ENCODE measurements at regions not wholly inside any gene's neighbourhood (a gene's known extent, or its start where the extent isn't known, plus 50 kb on each side); places are given as distances from the start of the nearest gene placed in this dataset.

- 81 to 89% methylated on average over 3 to 6 of the region's 6 CpGs for WGBS, 2 experiments (ENCODE audit: insufficient coverage in 1 of 2, insufficient read length in 1 of 2)
- H3K36me3 ChIP-seq (ENCODE audit: control insufficient read depth, insufficient read depth, low read length) = no peaks in the 10 kb centered on the region
- Mint-ChIP-seq H3K9me3 (no peaks in the 10 kb centered on the region), H3K4me3 (no peak overlapping the region), H3K27ac (no peak overlapping the region), H3K4me1 (peaks cover 10% of the 10 kb centered on the region), H3K36me3 (ENCODE audit: low read depth) (no peaks in the 10 kb centered on the region), H3K27me3 (ENCODE audit: insufficient read depth) (peaks cover 54% of the 10 kb centered on the region)
- no peaks in the 10 kb centered on the region for H3K9me3 ChIP-seq (ENCODE audit: control insufficient read depth, low read length)
- no peak overlapping the region for H3K4me3 ChIP-seq (ENCODE audit: low read length)
- H3K27ac ChIP-seq (ENCODE audit: low read depth, low read length) = no peak overlapping the region
- no peak overlapping the region for H3K9ac ChIP-seq (ENCODE audit: extremely low read depth, low read length, poor library complexity, severe bottlenecking)
- no peak for TF ChIP-seq CTCF (conservative IDR thresholded peaks at IDR 0.05)
- no peak for DNase-seq
- peaks cover 5% of the 10 kb centered on the region for H3K4me1 ChIP-seq (ENCODE audit: control insufficient read depth, insufficient read depth, low read length)
- peaks cover 58% of the 10 kb centered on the region for H3K27me3 ChIP-seq (ENCODE audit: control insufficient read depth, insufficient read depth, low read length, poor library complexity, severe bottlenecking)
These were observed 135.8 kb downstream of the SPAG6 start for GRCh38 chr10:22481106-22481505.

GRCh38 chr10:22481687-22482539 is 136.6 kb downstream of the SPAG6 start:
- H3K36me3 Mint-ChIP-seq (ENCODE audit: low read depth) = no peaks in the 10 kb centered on the region
- peaks cover 50% of the 10 kb centered on the region for H3K27me3 ChIP-seq (ENCODE audit: control insufficient read depth, insufficient read depth, low read length, poor library complexity, severe bottlenecking)
- H3K4me1 ChIP-seq (ENCODE audit: control insufficient read depth, insufficient read depth, low read length) = peaks cover 4% of the 10 kb centered on the region
- H3K9me3 ChIP-seq (ENCODE audit: control insufficient read depth, low read length) = no peaks in the 10 kb centered on the region
- no peaks in the 10 kb centered on the region for H3K9me3 Mint-ChIP-seq
- peaks cover 50% of the 10 kb centered on the region for H3K27me3 Mint-ChIP-seq (ENCODE audit: insufficient read depth)
- H3K9ac ChIP-seq (ENCODE audit: extremely low read depth, low read length, poor library complexity, severe bottlenecking) = no peak overlapping the region
- DNase-seq = peak; percentile 58
- 19 to 55% methylated on average over 3 to 5 of the region's 5 CpGs for WGBS, 2 experiments (ENCODE audit: insufficient coverage in 1 of 2, insufficient read length in 1 of 2)
- H3K27ac ChIP-seq (ENCODE audit: low read depth, low read length) = no peak overlapping the region
- H3K4me1 Mint-ChIP-seq = peaks cover 7% of the 10 kb centered on the region
- no peak overlapping the region for H3K4me3 Mint-ChIP-seq
- no peaks in the 10 kb centered on the region for H3K36me3 ChIP-seq (ENCODE audit: control insufficient read depth, insufficient read depth, low read length)
- no peak for TF ChIP-seq CTCF (conservative IDR thresholded peaks at IDR 0.05)
- H3K27ac Mint-ChIP-seq = no peak overlapping the region
- H3K4me3 ChIP-seq (ENCODE audit: low read length) = no peak overlapping the region

GRCh38 chr10:22483132-22483531 is 137.8 kb downstream of the SPAG6 start:
- Histone ChIP-seq H3K4me1 (ENCODE audit: control insufficient read depth, insufficient read depth, low read length) (no peaks in the 10 kb centered on the region), H3K9ac (ENCODE audit: extremely low read depth, low read length, poor library complexity, severe bottlenecking) (no peak overlapping the region), H3K27me3 (ENCODE audit: control insufficient read depth, insufficient read depth, low read length, poor library complexity, severe bottlenecking) (peaks cover 37% of the 10 kb centered on the region), H3K4me3 (ENCODE audit: low read length) (no peak overlapping the region), H3K36me3 (ENCODE audit: control insufficient read depth, insufficient read depth, low read length) (no peaks in the 10 kb centered on the region), H3K9me3 (ENCODE audit: control insufficient read depth, low read length) (no peaks in the 10 kb centered on the region), H3K27ac (ENCODE audit: low read depth, low read length) (no peak overlapping the region)
- TF ChIP-seq CTCF (conservative IDR thresholded peaks at IDR 0.05) = no peak
- Mint-ChIP-seq H3K9me3 (no peaks in the 10 kb centered on the region), H3K27ac (no peak overlapping the region), H3K4me1 (peaks cover 7% of the 10 kb centered on the region), H3K27me3 (ENCODE audit: insufficient read depth) (peaks cover 39% of the 10 kb centered on the region), H3K36me3 (ENCODE audit: low read depth) (no peaks in the 10 kb centered on the region), H3K4me3 (no peak overlapping the region)
- no peak for DNase-seq
- 80 to 91% methylated on average over 1 of the region's 1 CpG for WGBS, 2 experiments (ENCODE audit: insufficient coverage in 1 of 2, insufficient read length in 1 of 2)

Data from endodermal cell (in vitro differentiated cells).